Neural progenitor cell (in vitro differentiated cells): ENCODE measurements at regions not wholly inside any gene's neighbourhood (a gene's known extent, or its start where the extent isn't known, plus 50 kb on each side); places are given as distances from the start of the nearest gene placed in this dataset.

ENCODE experiments used
- DNase-seq: peaks from one replicate; pipeline ENCODE4 v3.0.0-alpha.2; 2016; ENCODE audit warnings: low spot score
- H2AFZ ChIP-seq: fragments of 200-600 bp; sonication (generic); replicated peaks from 2 replicates; pipeline ENCODE4 v1.6.1; 2016; ENCODE audit warnings: antibody characterized with exemption
- H3F3A ChIP-seq: fragments of 200-600 bp; sonication (generic); 2 replicates; pipeline ENCODE4 v1.6.1; 2016; ENCODE audit warnings: antibody characterized with exemption, low read depth
- H3K27ac ChIP-seq: fragments of 200-600 bp; sonication (generic); 2 replicates; pipeline ENCODE4 v1.5.1; 2016; ENCODE audit warnings: mild to moderate bottlenecking
- H3K27me3 ChIP-seq: fragments of 200-600 bp; sonication (generic); 2 replicates; pipeline ENCODE4 v1.6.1; 2016; ENCODE audit warnings: mild to moderate bottlenecking, moderate library complexity
- H3K36me3 ChIP-seq: fragments of 200-600 bp; sonication (generic); 2 replicates; pipeline ENCODE4 v1.5.1; 2016
- H3K4me1 ChIP-seq: fragments of 200-600 bp; sonication (generic); 2 replicates; pipeline ENCODE4 v1.6.1; 2016; ENCODE audit warnings: mixed run types
- H3K4me2 ChIP-seq: fragments of 200-600 bp; sonication (generic); 2 replicates; pipeline ENCODE4 v1.6.1; 2016
- H3K4me3 ChIP-seq: fragments of 200-600 bp; sonication (generic); 2 replicates; pipeline ENCODE4 v1.5.1; 2016
- H3K79me2 ChIP-seq: fragments of 200-600 bp; sonication (generic); 2 replicates; pipeline ENCODE4 v1.6.1; 2016; ENCODE audit warnings: low read depth
- H3K9ac ChIP-seq: fragments of 200-600 bp; sonication (generic); 2 replicates; pipeline ENCODE4 v1.6.1; 2016
- H3K9me3 ChIP-seq: fragments of 200-600 bp; sonication (generic); 2 replicates; pipeline ENCODE4 v1.5.1; 2016; ENCODE audit warnings: low read depth
- H4K20me1 ChIP-seq: fragments of 200-600 bp; sonication (generic); 2 replicates; pipeline ENCODE4 v1.6.1; 2016; ENCODE audit warnings: low read depth
- H3K27ac Mint-ChIP-seq: 3 replicates; pipeline ENCODE4 v1.8.0; 2021; ENCODE audit warnings: mixed read lengths
- H3K27me3 Mint-ChIP-seq: 2 replicates; pipeline ENCODE4 v1.8.0; 2022; ENCODE audit warnings: low read depth, mild to moderate bottlenecking, inconsistent platforms, moderate library complexity, mixed read lengths; ENCODE audit not compliant: insufficient read depth
- H3K36me3 Mint-ChIP-seq: 3 replicates; pipeline ENCODE4 v1.8.0; 2021; ENCODE audit warnings: mixed read lengths
- H3K4me1 Mint-ChIP-seq: 3 replicates; pipeline ENCODE4 v1.8.0; 2021; ENCODE audit warnings: mixed read lengths
- H3K4me3 Mint-ChIP-seq: 3 replicates; pipeline ENCODE4 v1.8.0; 2021; ENCODE audit warnings: mild to moderate bottlenecking, moderate library complexity, mixed read lengths
- H3K9me3 Mint-ChIP-seq: 3 replicates; pipeline ENCODE4 v1.8.0; 2020; ENCODE audit warnings: mixed read lengths
- CTCF ChIP-seq: fragments of 200-600 bp; sonication (generic); IDR thresholded peaks from 2 replicates; pipeline ENCODE4 v1.5.1; 2017; ENCODE audit warnings: antibody characterized with exemption, mild to moderate bottlenecking
- EZH2 ChIP-seq: fragments of 200-600 bp; sonication (generic); IDR thresholded peaks from 2 replicates; pipeline ENCODE4 v1.6.1; 2017; ENCODE audit warnings: antibody characterized with exemption, mild to moderate bottlenecking, moderate library complexity
- EZH2phosphoT487 ChIP-seq: fragments of 200-600 bp; sonication (generic); IDR thresholded peaks from 2 replicates; pipeline ENCODE4 v1.6.1; 2017; ENCODE audit warnings: antibody characterized with exemption

- Histone ChIP-seq H4K20me1 (no peaks in the 10 kb centered on the region), H3K9ac (no peak overlapping the region), H2AFZ (no peak overlapping the region), H3K4me3 (no peak overlapping the region), H3K27ac (no peak overlapping the region), H3K4me2 (no peak overlapping the region), H3K36me3 (no peaks in the 10 kb centered on the region), H3K27me3 (no peaks in the 10 kb centered on the region), H3F3A (no peaks in the 10 kb centered on the region), H3K9me3 (no peaks in the 10 kb centered on the region), H3K79me2 (no peaks in the 10 kb centered on the region), H3K4me1 (no peaks in the 10 kb centered on the region)
- no peaks in the 10 kb centered on the region for H3K36me3 Mint-ChIP-seq
- no peak for TF ChIP-seq EZH2phosphoT487
- no peak for TF ChIP-seq CTCF
- no peak for TF ChIP-seq EZH2
- H3K27me3 Mint-ChIP-seq: no peaks in the 10 kb centered on the region
- DNase-seq: no peak
- no peaks in the 10 kb centered on the region for H3K4me1 Mint-ChIP-seq
- H3K4me3 Mint-ChIP-seq: no peak overlapping the region
- H3K9me3 Mint-ChIP-seq: no peaks in the 10 kb centered on the region
- H3K27ac Mint-ChIP-seq: no peak overlapping the region
These were observed 219.4 kb upstream of the THBS1 start for GRCh38 chr15:39361497-39361896.

GRCh38 chr15:39362821-39363561 is 217.9 kb upstream of the THBS1 start:
- Mint-ChIP-seq H3K27ac (no peak overlapping the region), H3K27me3 (no peaks in the 10 kb centered on the region), H3K9me3 (no peaks in the 10 kb centered on the region), H3K4me3 (no peak overlapping the region), H3K36me3 (no peaks in the 10 kb centered on the region), H3K4me1 (no peaks in the 10 kb centered on the region)
- H3K79me2 ChIP-seq: no peaks in the 10 kb centered on the region
- H4K20me1 ChIP-seq: no peaks in the 10 kb centered on the region
- no peak overlapping the region for H3K9ac ChIP-seq
- no peak overlapping the region for H3K27ac ChIP-seq
- no peak overlapping the region for H2AFZ ChIP-seq
- H3F3A ChIP-seq: no peaks in the 10 kb centered on the region
- no peaks in the 10 kb centered on the region for H3K4me1 ChIP-seq
- no peak overlapping the region for H3K4me2 ChIP-seq
- TF ChIP-seq EZH2phosphoT487: no peak
- no peak for TF ChIP-seq EZH2
- no peak for TF ChIP-seq CTCF
- no peak for DNase-seq
- no peaks in the 10 kb centered on the region for H3K27me3 ChIP-seq
- H3K36me3 ChIP-seq: no peaks in the 10 kb centered on the region
- no peak overlapping the region for H3K4me3 ChIP-seq
- H3K9me3 ChIP-seq: no peaks in the 10 kb centered on the region

- no peaks in the 10 kb centered on the region for H3K27me3 ChIP-seq
- no peak overlapping the region for H3K4me3 Mint-ChIP-seq
- no peaks in the 10 kb centered on the region for H3K27me3 Mint-ChIP-seq
- no peak for DNase-seq
- H3K27ac ChIP-seq: no peak overlapping the region
- no peaks in the 10 kb centered on the region for H3K36me3 ChIP-seq
- H3K27ac Mint-ChIP-seq: no peak overlapping the region
- H3K36me3 Mint-ChIP-seq: no peaks in the 10 kb centered on the region
- H3K9ac ChIP-seq: no peak overlapping the region
- H3K9me3 ChIP-seq: no peaks in the 10 kb centered on the region
- H3K9me3 Mint-ChIP-seq: peaks cover 4% of the 10 kb centered on the region
- no peaks in the 10 kb centered on the region for H3F3A ChIP-seq
- TF ChIP-seq EZH2phosphoT487: no peak
- no peak for TF ChIP-seq CTCF
- TF ChIP-seq EZH2: no peak
- H3K4me2 ChIP-seq: no peak overlapping the region
- H2AFZ ChIP-seq: no peak overlapping the region
- no peaks in the 10 kb centered on the region for H3K4me1 ChIP-seq
- H3K79me2 ChIP-seq: no peaks in the 10 kb centered on the region
- no peaks in the 10 kb centered on the region for H4K20me1 ChIP-seq
- no peak overlapping the region for H3K4me3 ChIP-seq
- H3K4me1 Mint-ChIP-seq: no peaks in the 10 kb centered on the region
These were observed 216.9 kb upstream of the THBS1 start for GRCh38 chr15:39363761-39364586.
